GM20431 (cell line): ENCODE measurements at regions not wholly inside any gene's neighbourhood (a gene's known extent, or its start where the extent isn't known, plus 50 kb on each side); places are given as distances from the start of the nearest gene placed in this dataset.

Experiments used
- in situ Hi-C: fragments of 300-500 bp; cut with MseI, MboI; formaldehyde crosslinking; loops from one replicate; pipeline ENCODE4 v1.15.0; 2020; ENCODE audit warnings: low sequenced_read_pairs; ENCODE audit not compliant: unreplicated experiment

GRCh38 chr16:49216593-49216992, 65.0 kb downstream of the CBLN1 start:
- in situ Hi-C loops = no loop called here

GRCh38 chr16:49213594-49213993, 68.0 kb downstream of the CBLN1 start:
- in situ Hi-C loops = no loop called here

- in situ Hi-C loops = no loop called here
These were observed 77.4 kb downstream of the CBLN1 start for GRCh38 chr16:49204191-49204590.

GRCh38 chr16:49203361-49203760, 78.3 kb downstream of the CBLN1 start:
- in situ Hi-C loops = no loop called here

GRCh38 chr16:49201118-49201517, 80.5 kb downstream of the CBLN1 start:
- in situ Hi-C loops = no loop called here

GRCh38 chr16:49200223-49200820, 81.3 kb downstream of the CBLN1 start:
- in situ Hi-C loops = no loop called here

- in situ Hi-C loops = no loop called here
These were observed 86.4 kb downstream of the CBLN1 start for GRCh38 chr16:49195237-49195548.

GRCh38 chr16:49194537-49195236, 87.0 kb downstream of the CBLN1 start:
- in situ Hi-C loops = no loop called here

GRCh38 chr16:49193596-49193995, 88.0 kb downstream of the CBLN1 start:
- in situ Hi-C loops = no loop called here

GRCh38 chr16:49189286-49189685, 92.4 kb downstream of the CBLN1 start:
- in situ Hi-C loops = no loop called here

- in situ Hi-C loops = no loop called here
These were observed 97.7 kb downstream of the CBLN1 start for GRCh38 chr16:49183911-49184310.

GRCh38 chr16:49181791-49182518, 99.7 kb downstream of the CBLN1 start:
- in situ Hi-C loops = no loop called here

GRCh38 chr16:49179714-49180330, 101.8 kb downstream of the CBLN1 start:
- in situ Hi-C loops = no loop called here

- in situ Hi-C loops = no loop called here
These were observed 113.5 kb downstream of the CBLN1 start for GRCh38 chr16:49168126-49168525.

- in situ Hi-C loops = no loop called here
These were observed 116.6 kb downstream of the CBLN1 start for GRCh38 chr16:49165025-49165424.

- in situ Hi-C loops = no loop called here
These were observed 120.4 kb downstream of the CBLN1 start for GRCh38 chr16:49161191-49161590.

GRCh38 chr16:49158029-49158642, 123.5 kb downstream of the CBLN1 start:
- in situ Hi-C loops = no loop called here

GRCh38 chr16:49150341-49150740, 131.3 kb downstream of the CBLN1 start:
- in situ Hi-C loops = no loop called here

GRCh38 chr16:49148410-49148809, 133.2 kb downstream of the CBLN1 start:
- in situ Hi-C loops = no loop called here

- in situ Hi-C loops = no loop called here
These were observed 141.0 kb downstream of the CBLN1 start for GRCh38 chr16:49140618-49141017.

GRCh38 chr16:49130397-49130796, 151.2 kb downstream of the CBLN1 start:
- in situ Hi-C loops = no loop called here
